ENCODE measurements at regions not wholly inside any gene's neighbourhood (a gene's known extent, or its start where the extent isn't known, plus 50 kb on each side); places are given as distances from the start of the nearest gene placed in this dataset.

GRCh38 chr14:61187196-61187905 lies 93.8 kb downstream of the TMEM30B start:
- DNase-seq (ENCODE audit: low read depth), result no peak
- no peak overlapping the region for H3K4me3 ChIP-seq (ENCODE audit: low read length)
- TF ChIP-seq CTCF (conservative IDR thresholded peaks at IDR 0.05; ENCODE audit: low read depth, low read length), result no peak

- no peak for DNase-seq (ENCODE audit: low read depth)
- no peak overlapping the region for H3K4me3 ChIP-seq (ENCODE audit: low read length)
- no peak for TF ChIP-seq CTCF (conservative IDR thresholded peaks at IDR 0.05; ENCODE audit: low read depth, low read length)
These were observed 94.6 kb downstream of the TMEM30B start for GRCh38 chr14:61186341-61187195.

- TF ChIP-seq CTCF (conservative IDR thresholded peaks at IDR 0.05; ENCODE audit: low read depth, low read length), result no peak
- H3K4me3 ChIP-seq (ENCODE audit: low read length), result no peak overlapping the region
- no peak for DNase-seq (ENCODE audit: low read depth)
These were observed 95.6 kb downstream of the TMEM30B start for GRCh38 chr14:61185534-61185933.

GRCh38 chr14:61184112-61184511 lies 97.0 kb downstream of the TMEM30B start:
- no peak overlapping the region for H3K4me3 ChIP-seq (ENCODE audit: low read length)
- no peak for TF ChIP-seq CTCF (conservative IDR thresholded peaks at IDR 0.05; ENCODE audit: low read depth, low read length)
- DNase-seq (ENCODE audit: low read depth), result no peak

- no peak for DNase-seq (ENCODE audit: low read depth)
- no peak for TF ChIP-seq CTCF (conservative IDR thresholded peaks at IDR 0.05; ENCODE audit: low read depth, low read length)
- no peak overlapping the region for H3K4me3 ChIP-seq (ENCODE audit: low read length)
These were observed 97.8 kb downstream of the TMEM30B start for GRCh38 chr14:61183196-61183885.

- no peak for TF ChIP-seq CTCF (conservative IDR thresholded peaks at IDR 0.05; ENCODE audit: low read depth, low read length)
- no peak for DNase-seq (ENCODE audit: low read depth)
- H3K4me3 ChIP-seq (ENCODE audit: low read length), result no peak overlapping the region
These were observed 101.2 kb downstream of the TMEM30B start for GRCh38 chr14:61179796-61180398.
